HCT116 (cell line): ENCODE measurements at regions not wholly inside any gene's neighbourhood (a gene's known extent, or its start where the extent isn't known, plus 50 kb on each side); places are given as distances from the start of the nearest gene placed in this dataset.

Experiments
- CTCF ChIP-seq, 3 experiments: fragments of 200-600 bp in 1 of 3; sonication (generic) in 1 of 3; IDR thresholded peaks in 2 of 3; conservative IDR thresholded peaks in 1 of 3; 2 replicates each; pipeline ENCODE4 v1.5.1; 2012 to 2017; ENCODE audit warnings: low read depth in 2 of 3, low read length in 2 of 3, antibody characterized with exemption in 1 of 3, borderline replicate concordance in 1 of 3, control low read depth in 1 of 3, mild to moderate bottlenecking in 1 of 3, mixed read lengths in 1 of 3, mixed run types in 1 of 3, moderate library complexity in 1 of 3; ENCODE audit not compliant: insufficient read depth in 1 of 3
- ELF1 ChIP-seq: IDR thresholded peaks from 2 replicates; pipeline ENCODE4 v1.6.1; 2012; ENCODE audit warnings: low read depth, borderline replicate concordance
- POLR2A ChIP-seq: IDR thresholded peaks from 2 replicates; pipeline ENCODE4 v1.7.0; 2011; ENCODE audit warnings: borderline replicate concordance; ENCODE audit not compliant: insufficient read depth, insufficient read length; ENCODE audit errors: extremely low read depth
- SP1 ChIP-seq: IDR thresholded peaks from 2 replicates; pipeline ENCODE4 v1.6.1; 2012; ENCODE audit warnings: low read depth

GRCh38 chr2:16130906-16131400 is 190.6 kb downstream of the MYCN start:
- no peak for TF ChIP-seq CTCF (IDR thresholded peaks at IDR 0.05 in 2 of 3, conservative IDR thresholded peaks at IDR 0.05 in 1 of 3; ENCODE audit: borderline replicate concordance in 1 of 3, insufficient read depth in 1 of 3, low read depth in 2 of 3, low read length in 2 of 3)
- TF ChIP-seq POLR2A, result no peak
- no peak for TF ChIP-seq SP1
- no peak for TF ChIP-seq ELF1
